RWPE1 (cell line): ENCODE measurements at regions not wholly inside any gene's neighbourhood (a gene's known extent, or its start where the extent isn't known, plus 50 kb on each side); places are given as distances from the start of the nearest gene placed in this dataset.

Experiments
- CTCF ChIA-PET: fragments of 350-600 bp; sonication (Branson Sonifier 250); formaldehyde crosslinking; extraction: SDS; loops from one replicate; lab custom pipeline; 2021; lab: Yijun Ruan, JAX
- POLR2A ChIA-PET: fragments of 400-600 bp; formaldehyde crosslinking; extraction: SDS; loops from one replicate; lab custom pipeline; 2020; ENCODE audit warnings: antibody characterized with exemption; ENCODE audit not compliant: low non-redundant PET; lab: Yijun Ruan, JAX
- DNase-seq: peaks from one replicate; pipeline ENCODE4 v3.0.0; 2012; ENCODE audit warnings: low spot score
- H3K27ac ChIP-seq: fragments of 450-650 bp; 2 replicates; pipeline ENCODE4 v1.5.1; 2017
- CTCF ChIP-seq: fragments of 450-650 bp; conservative IDR thresholded peaks from 2 replicates; pipeline ENCODE4 v1.5.1; 2017; ENCODE audit warnings: low read depth, mild to moderate bottlenecking

GRCh38 chr15:56868170-56868569 is 50.3 kb upstream of the TCF12 start:
- ChIA-PET CTCF (no interaction called here), POLR2A (no interaction called here)
- no peak overlapping the region for H3K27ac ChIP-seq
- no peak for TF ChIP-seq CTCF
- DNase-seq, result no peak

DNA sequence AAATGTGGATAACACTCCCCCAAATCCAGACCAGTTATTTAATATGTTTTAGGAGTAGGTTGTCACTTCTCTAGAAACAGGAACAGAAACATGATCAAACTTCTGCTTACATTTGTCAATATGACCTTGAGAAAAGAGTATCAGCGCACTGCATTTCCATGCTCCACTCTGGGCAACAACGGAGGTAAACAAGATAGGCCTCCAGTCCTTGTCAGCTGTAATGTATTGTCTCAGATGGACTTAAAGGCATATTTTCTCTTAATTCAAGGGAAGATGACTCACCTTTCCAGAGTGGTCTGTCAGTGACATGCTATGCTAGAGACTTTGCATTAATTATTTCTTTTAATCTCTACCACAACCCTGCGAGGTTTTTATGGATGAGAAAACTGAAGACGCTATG is 51.6 kb upstream of the TCF12 start:
- H3K27ac ChIP-seq, result no peak overlapping the region
- no peak for TF ChIP-seq CTCF
- no peak for DNase-seq
- CTCF ChIA-PET, result no interaction called here
- POLR2A ChIA-PET, result no interaction called here

DNA sequence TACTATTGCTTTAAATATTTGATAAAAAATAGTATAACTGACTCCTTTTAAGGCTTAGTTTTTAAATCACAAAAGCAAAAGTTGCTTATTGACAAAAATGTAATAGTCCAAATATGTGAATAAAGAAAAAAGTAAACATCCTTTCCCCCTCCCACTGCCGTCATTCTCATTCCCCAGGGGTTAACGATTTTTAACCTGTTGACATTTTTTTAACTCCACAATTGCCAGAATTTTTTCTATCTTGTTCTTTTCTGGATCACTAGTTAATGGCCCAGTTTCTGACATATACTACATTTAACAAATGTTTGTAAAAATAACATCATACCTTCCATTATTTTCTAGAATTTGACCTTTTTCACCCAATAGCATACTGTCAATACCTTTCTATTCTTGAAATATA is 60.6 kb upstream of the TCF12 start:
- no peak for TF ChIP-seq CTCF
- DNase-seq, result no peak
- ChIA-PET POLR2A (no interaction called here), CTCF (interaction anchor here (0.6 kb wide), 1 partner anchor 14 kb away, joined by 3 read pairs; no protein-coding TSS in a partner anchor)
- H3K27ac ChIP-seq, result no peak overlapping the region

DNA sequence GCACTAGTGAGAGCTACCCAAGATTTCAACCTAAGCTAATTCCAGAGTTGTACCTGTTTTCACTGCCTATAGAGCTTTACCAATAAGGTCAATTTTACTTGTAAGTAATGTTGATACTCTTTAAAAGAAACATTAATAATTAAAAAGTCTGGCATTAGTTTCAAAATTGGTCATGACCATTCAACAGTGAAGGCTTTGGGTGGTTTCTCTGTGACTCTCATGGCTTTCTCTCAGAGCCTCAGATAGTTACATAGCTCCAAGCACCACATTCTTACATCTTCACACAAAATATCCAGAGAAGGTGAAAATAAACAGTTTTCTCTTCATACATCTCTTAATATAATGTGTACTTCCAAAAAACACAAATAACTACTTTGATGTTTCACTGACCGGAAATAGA is 61.5 kb upstream of the TCF12 start:
- ChIA-PET CTCF (interaction anchor here (0.6 kb wide), 2 partner anchors 13 to 35 kb away, joined by 3 read pairs; no protein-coding TSS in a partner anchor), POLR2A (no interaction called here)
- TF ChIP-seq CTCF, result no peak
- no peak overlapping the region for H3K27ac ChIP-seq
- no peak for DNase-seq

DNA sequence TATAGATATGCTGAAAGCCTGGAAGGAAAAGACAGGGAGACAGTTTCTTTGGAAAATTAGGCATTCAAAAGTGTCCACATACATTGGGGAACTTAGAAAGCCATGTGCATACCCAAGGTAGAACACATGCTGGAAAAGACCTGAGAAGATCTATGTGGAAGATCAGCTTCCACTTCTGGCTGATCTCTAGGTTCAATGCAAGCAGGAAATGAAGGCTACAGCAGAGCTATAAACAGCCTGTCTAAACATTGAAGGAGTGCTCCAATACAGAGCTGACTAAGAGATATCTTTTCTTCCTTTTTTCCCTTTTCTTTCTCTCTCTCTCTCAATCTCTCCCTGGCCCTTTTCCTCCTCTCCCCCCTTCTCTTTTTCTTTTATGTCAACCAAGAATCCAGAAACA is 73.6 kb upstream of the TCF12 start:
- CTCF ChIA-PET, result interaction anchor here (0.6 kb wide), 1 partner anchor 1015 kb away, joined by 3 read pairs; no protein-coding TSS in a partner anchor
- POLR2A ChIA-PET, result no interaction called here

GRCh38 chr15:56844471-56844870 is 74.0 kb upstream of the TCF12 start:
- no peak for DNase-seq
- ChIA-PET POLR2A (no interaction called here), CTCF (no interaction called here)
- TF ChIP-seq CTCF, result no peak
- H3K27ac ChIP-seq, result no peak overlapping the region

More for the DNA sequence above, 73.6 kb upstream of the TCF12 start:
- DNase-seq, result no peak
- H3K27ac ChIP-seq, result no peak overlapping the region
- no peak for TF ChIP-seq CTCF
